ENCODE measurements at regions not wholly inside any gene's neighbourhood (a gene's known extent, or its start where the extent isn't known, plus 50 kb on each side); places are given as distances from the start of the nearest gene placed in this dataset.

DNA sequence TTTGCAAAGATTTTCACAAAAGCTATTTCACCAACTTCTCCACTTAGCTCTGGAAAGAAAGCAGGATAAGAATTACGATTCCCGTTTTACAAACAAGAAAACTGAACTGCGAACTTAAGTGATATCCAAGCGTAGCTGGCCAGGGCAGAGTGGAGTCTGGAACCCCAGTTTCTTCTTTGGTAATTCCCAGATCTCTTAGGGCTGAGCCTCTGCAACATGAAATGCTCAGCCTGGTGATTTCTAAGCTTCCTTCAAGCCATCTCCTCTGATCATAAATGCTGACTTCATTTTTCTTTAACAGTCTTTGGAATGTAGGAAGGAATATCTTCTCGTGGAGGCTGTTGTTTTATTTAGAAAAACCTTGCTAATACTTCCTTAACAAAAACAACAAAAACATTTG is 620.0 kb downstream of the CCDC171 start:
- DNase-seq (ENCODE audit: low spot score): no peak
- intact Hi-C loops (cut with micrococcal nuclease): no loop called here
- H3K36me3 Mint-ChIP-seq (ENCODE audit: low read depth): no peaks in the 10 kb centered on the region
- H3K27ac Mint-ChIP-seq: no peak overlapping the region
- H3K27me3 Mint-ChIP-seq (ENCODE audit: low read depth): no peaks in the 10 kb centered on the region
- no peaks in the 10 kb centered on the region for H3K9me3 Mint-ChIP-seq
- no peaks in the 10 kb centered on the region for H3K4me1 Mint-ChIP-seq (ENCODE audit: low read depth)
- H3K4me3 Mint-ChIP-seq (ENCODE audit: low read depth): no peak overlapping the region

DNA sequence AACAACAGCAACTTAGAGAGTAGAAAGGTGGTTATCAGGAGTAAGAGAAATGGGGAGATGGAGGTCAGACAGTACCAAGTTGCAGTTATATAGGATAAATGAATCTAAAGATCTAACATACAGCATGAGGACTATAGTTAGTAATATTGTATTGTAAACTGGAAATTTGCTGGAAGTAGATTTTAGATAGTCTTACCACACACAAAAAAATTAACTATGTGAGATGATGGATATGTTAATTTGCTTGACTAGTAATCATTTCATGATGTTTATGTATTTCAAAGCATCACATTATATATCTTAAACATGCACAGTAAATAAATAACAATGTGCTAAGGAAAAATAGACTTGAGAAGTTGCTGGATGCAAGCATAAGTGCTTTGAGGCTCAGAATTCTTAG is 622.1 kb downstream of the CCDC171 start:
- H3K4me3 Mint-ChIP-seq (ENCODE audit: low read depth): no peak overlapping the region
- DNase-seq (ENCODE audit: low spot score): no peak
- no peaks in the 10 kb centered on the region for H3K9me3 Mint-ChIP-seq
- intact Hi-C loops (cut with micrococcal nuclease): no loop called here
- H3K27ac Mint-ChIP-seq: no peak overlapping the region
- H3K4me1 Mint-ChIP-seq (ENCODE audit: low read depth): no peaks in the 10 kb centered on the region
- no peaks in the 10 kb centered on the region for H3K36me3 Mint-ChIP-seq (ENCODE audit: low read depth)
- no peaks in the 10 kb centered on the region for H3K27me3 Mint-ChIP-seq (ENCODE audit: low read depth)

DNA sequence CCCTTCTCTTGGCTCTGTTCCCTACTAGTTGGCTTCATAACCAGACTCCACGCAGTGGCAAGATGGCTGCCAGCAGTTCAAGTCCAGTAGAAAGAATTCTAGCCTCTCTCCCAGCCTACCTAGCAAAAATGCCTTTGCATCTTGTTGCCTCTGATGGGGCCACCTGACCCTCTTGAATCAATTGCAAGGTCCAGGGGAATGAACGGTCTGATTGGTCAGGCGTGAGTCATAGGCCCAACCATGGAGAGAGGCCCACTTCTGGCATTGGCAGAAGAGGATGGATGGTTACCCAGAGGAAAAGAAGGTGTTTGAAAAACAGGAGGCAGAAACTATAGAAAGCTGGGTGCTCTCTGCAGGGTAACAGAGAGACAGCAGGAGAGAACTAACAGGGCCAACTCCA is 622.6 kb downstream of the CCDC171 start:
- Mint-ChIP-seq H3K9me3 (no peaks in the 10 kb centered on the region), H3K4me1 (ENCODE audit: low read depth) (no peaks in the 10 kb centered on the region), H3K36me3 (ENCODE audit: low read depth) (no peaks in the 10 kb centered on the region), H3K4me3 (ENCODE audit: low read depth) (no peak overlapping the region), H3K27ac (no peak overlapping the region), H3K27me3 (ENCODE audit: low read depth) (no peaks in the 10 kb centered on the region)
- intact Hi-C loops (cut with micrococcal nuclease): no loop called here
- no peak for DNase-seq (ENCODE audit: low spot score)

DNA sequence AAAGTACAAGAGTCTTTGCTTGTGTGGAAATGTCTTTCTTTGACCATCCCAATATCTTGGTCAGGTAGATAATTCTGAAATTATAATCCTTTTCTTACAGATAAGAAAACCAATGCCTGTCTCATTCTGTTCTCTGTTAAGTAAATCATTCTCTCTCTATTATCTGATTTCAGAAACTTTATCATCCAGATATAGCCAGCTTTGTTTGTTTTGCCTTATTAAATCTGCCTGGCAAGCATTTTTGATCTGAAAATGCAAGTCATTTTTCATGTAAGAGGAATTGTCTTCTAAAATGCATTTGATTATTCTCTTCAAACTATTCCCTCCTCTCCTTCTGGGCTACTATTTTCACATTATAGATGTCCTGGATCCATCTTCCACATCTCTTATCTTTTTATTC is 625.5 kb downstream of the CCDC171 start:
- no peaks in the 10 kb centered on the region for H3K4me1 Mint-ChIP-seq (ENCODE audit: low read depth)
- no peak for DNase-seq (ENCODE audit: low spot score)
- H3K27me3 Mint-ChIP-seq (ENCODE audit: low read depth): no peaks in the 10 kb centered on the region
- no peak overlapping the region for H3K4me3 Mint-ChIP-seq (ENCODE audit: low read depth)
- intact Hi-C loops (cut with micrococcal nuclease): no loop called here
- no peaks in the 10 kb centered on the region for H3K36me3 Mint-ChIP-seq (ENCODE audit: low read depth)
- H3K27ac Mint-ChIP-seq: no peak overlapping the region
- peaks cover 4% of the 10 kb centered on the region for H3K9me3 Mint-ChIP-seq

DNA sequence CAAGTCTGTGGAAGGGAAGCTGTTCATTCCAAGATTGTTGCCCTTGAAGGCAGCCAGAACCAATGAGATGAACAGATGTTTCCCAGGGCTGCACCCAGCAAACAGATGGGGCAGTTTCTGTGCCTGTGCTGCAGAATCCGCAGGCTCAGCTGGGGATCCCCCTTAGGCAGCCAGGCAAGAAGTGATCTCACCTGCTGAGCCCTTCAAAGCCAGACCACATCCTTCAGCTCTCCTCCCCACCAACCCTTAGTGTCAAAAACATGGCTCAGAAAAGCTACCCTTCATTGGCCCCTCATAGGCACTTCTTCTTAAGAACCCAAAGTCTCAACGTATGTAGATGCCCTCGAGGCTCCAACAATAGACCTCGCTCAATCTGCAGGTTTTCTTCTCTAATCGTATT is 626.7 kb downstream of the CCDC171 start:
- Mint-ChIP-seq H3K36me3 (ENCODE audit: low read depth) (no peaks in the 10 kb centered on the region), H3K27ac (no peak overlapping the region), H3K4me3 (ENCODE audit: low read depth) (no peak overlapping the region), H3K9me3 (peaks cover 4% of the 10 kb centered on the region), H3K27me3 (ENCODE audit: low read depth) (no peaks in the 10 kb centered on the region), H3K4me1 (ENCODE audit: low read depth) (no peaks in the 10 kb centered on the region)
- intact Hi-C loops (cut with micrococcal nuclease): no loop called here
- DNase-seq (ENCODE audit: low spot score): no peak

DNA sequence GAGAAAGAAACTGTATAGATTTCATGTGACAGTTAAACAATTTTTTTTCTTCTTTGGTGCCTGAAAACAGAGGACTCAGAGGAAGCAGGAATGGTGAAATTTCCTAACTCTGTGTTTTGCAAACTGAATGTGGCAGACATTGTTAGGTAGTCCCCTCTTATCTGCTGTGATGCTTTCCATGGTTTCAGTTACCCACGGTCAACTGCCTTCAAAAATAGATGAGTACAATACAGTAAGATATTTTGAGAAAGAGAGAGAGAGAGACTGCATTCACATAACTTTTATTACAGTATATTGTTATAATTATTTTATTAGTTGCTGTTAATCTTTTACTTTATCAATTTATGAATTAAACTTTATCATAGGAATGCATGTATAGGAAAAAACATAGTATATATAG is 627.2 kb downstream of the CCDC171 start:
- intact Hi-C loops (cut with micrococcal nuclease): no loop called here

DNA sequence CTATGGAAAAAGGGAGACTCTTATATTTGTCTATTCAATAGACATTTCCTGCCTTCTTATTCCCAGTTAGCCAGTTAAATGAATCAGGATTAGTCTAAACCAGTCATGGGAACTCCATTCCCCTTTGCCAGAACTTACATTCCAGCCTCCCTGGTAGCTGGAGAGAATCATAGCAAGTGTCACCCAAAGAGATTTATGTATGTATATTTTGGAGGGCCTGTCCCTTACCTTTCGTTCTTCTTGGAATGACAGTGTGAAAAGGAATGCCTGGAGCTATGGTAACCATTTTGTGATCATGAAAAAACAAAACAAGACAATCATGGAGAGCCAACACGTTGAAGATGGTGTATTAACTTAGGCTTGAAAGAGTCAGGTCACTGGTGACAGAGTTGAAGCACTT is 627.7 kb downstream of the CCDC171 start:
- Mint-ChIP-seq H3K9me3 (peaks cover 4% of the 10 kb centered on the region), H3K36me3 (ENCODE audit: low read depth) (no peaks in the 10 kb centered on the region), H3K27me3 (ENCODE audit: low read depth) (no peaks in the 10 kb centered on the region), H3K27ac (no peak overlapping the region), H3K4me3 (ENCODE audit: low read depth) (no peak overlapping the region), H3K4me1 (ENCODE audit: low read depth) (no peaks in the 10 kb centered on the region)
- intact Hi-C loops (cut with micrococcal nuclease): no loop called here
- DNase-seq (ENCODE audit: low spot score): no peak

More for the DNA sequence above, 627.2 kb downstream of the CCDC171 start:
- no peak overlapping the region for H3K27ac Mint-ChIP-seq
- no peaks in the 10 kb centered on the region for H3K4me1 Mint-ChIP-seq (ENCODE audit: low read depth)
- H3K27me3 Mint-ChIP-seq (ENCODE audit: low read depth): no peaks in the 10 kb centered on the region
- H3K4me3 Mint-ChIP-seq (ENCODE audit: low read depth): no peak overlapping the region
- no peaks in the 10 kb centered on the region for H3K36me3 Mint-ChIP-seq (ENCODE audit: low read depth)
- DNase-seq (ENCODE audit: low spot score): no peak
- H3K9me3 Mint-ChIP-seq: peaks cover 4% of the 10 kb centered on the region

DNA sequence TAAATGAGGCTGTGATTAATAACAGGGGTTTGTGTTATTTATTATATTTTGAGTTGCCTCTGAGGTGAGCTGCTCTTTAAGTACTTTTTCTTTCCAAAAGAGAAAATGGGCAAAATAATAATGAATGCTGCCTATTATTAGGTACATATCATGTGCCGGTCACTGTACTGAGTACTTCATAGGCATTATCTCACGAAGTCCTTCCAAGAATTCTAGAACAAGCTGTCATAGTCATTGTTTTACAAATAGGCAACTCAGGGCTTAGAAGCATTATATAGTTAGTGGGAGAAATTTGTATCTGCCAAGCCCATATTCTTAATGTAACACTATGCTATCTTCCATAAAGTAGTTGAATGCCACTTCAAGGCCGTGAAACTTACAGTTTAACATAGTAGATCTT is 628.7 kb downstream of the CCDC171 start:
- H3K36me3 Mint-ChIP-seq (ENCODE audit: low read depth): no peaks in the 10 kb centered on the region
- no peak overlapping the region for H3K27ac Mint-ChIP-seq
- H3K4me1 Mint-ChIP-seq (ENCODE audit: low read depth): no peaks in the 10 kb centered on the region
- H3K4me3 Mint-ChIP-seq (ENCODE audit: low read depth): no peak overlapping the region
- H3K9me3 Mint-ChIP-seq: peaks cover 4% of the 10 kb centered on the region
- DNase-seq (ENCODE audit: low spot score): no peak
- intact Hi-C loops (cut with micrococcal nuclease): no loop called here
- H3K27me3 Mint-ChIP-seq (ENCODE audit: low read depth): no peaks in the 10 kb centered on the region

DNA sequence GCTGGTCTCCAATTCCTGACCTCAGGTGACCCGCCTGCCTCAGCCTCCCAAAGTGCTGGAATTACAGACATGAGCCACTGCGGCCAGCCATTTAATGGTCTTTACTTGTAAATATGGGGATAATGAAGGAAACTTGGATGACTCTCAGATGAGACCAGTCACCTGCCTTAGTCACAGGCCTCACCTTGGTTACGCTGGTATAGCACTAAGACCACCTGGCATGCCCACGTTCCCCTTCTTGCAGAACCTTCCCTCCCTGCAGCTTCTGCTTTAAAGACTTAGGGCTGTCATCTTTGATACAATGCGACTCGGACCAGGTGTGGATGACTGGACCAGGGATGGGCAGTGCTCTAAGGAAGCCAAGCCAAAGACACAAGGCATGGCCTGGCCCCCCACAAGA is 629.9 kb downstream of the CCDC171 start:
- DNase-seq (ENCODE audit: low spot score): no peak
- peaks cover 4% of the 10 kb centered on the region for H3K9me3 Mint-ChIP-seq
- intact Hi-C loops (cut with micrococcal nuclease): no loop called here

DNA sequence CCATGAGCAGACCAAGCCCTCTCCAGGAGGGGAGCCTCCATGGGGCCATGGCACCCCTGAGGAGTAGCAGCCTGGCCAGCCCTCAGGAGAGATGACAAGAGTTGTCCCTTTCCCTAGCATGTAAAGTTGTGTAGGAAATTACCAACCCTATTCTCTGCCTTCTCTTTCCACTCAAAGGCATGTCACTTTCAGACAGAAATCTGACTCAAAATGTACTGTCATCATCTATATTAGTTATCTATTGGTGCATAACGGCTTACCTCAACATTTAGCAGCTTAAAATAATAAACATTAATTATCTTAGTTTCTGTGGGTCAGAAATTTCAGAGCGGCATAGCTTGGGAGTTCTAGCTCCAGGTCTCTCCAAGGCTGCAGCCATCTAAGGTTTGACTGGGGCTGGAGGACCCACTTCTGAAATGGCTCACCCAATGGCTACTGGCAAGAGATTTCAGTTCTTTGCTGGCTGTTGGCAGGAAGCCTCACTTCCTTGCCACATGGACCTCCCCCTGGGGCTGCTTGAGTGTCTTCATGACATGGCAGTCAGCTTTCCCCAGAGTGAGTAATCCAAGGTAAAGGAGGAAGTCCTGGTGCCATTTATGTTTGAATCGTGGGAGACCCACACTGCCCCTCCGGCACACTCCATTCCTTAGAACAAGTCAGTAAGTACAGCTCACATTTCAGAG is 632.3 kb downstream of the CCDC171 start:
- intact Hi-C loops (cut with micrococcal nuclease): no loop called here

More for the DNA sequence above, 629.9 kb downstream of the CCDC171 start:
- no peaks in the 10 kb centered on the region for H3K36me3 Mint-ChIP-seq (ENCODE audit: low read depth)
- H3K27me3 Mint-ChIP-seq (ENCODE audit: low read depth): no peaks in the 10 kb centered on the region
- no peak overlapping the region for H3K27ac Mint-ChIP-seq
- H3K4me3 Mint-ChIP-seq (ENCODE audit: low read depth): no peak overlapping the region
- H3K4me1 Mint-ChIP-seq (ENCODE audit: low read depth): no peaks in the 10 kb centered on the region

DNA sequence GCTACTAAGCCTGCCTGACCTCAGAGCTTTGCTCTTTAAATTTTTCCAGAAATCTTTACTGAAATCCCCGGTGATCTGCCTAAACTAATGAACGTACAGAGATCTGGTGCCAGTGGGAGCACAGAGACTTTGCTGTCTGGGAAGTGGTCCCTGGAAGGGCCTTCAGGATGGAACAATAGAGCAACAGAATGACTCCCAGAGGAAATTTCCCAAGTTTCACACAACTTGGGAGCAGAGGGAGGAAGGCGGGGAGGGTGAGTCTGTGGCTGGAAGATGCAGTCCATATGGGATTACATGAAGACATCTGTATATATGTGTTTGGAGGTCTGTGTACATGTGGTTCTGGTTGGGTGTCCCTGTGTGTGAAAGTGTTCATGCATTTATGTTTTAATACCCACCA is 638.3 kb downstream of the CCDC171 start:
- Mint-ChIP-seq H3K4me1 (ENCODE audit: low read depth) (no peaks in the 10 kb centered on the region), H3K27ac (no peak overlapping the region), H3K9me3 (peaks cover 5% of the 10 kb centered on the region), H3K27me3 (ENCODE audit: low read depth) (no peaks in the 10 kb centered on the region), H3K36me3 (ENCODE audit: low read depth) (no peaks in the 10 kb centered on the region), H3K4me3 (ENCODE audit: low read depth) (no peak overlapping the region)
- intact Hi-C loops (cut with micrococcal nuclease): no loop called here
- no peak for DNase-seq (ENCODE audit: low spot score)

More for the DNA sequence above, 632.3 kb downstream of the CCDC171 start:
- H3K27me3 Mint-ChIP-seq (ENCODE audit: low read depth): no peaks in the 10 kb centered on the region
- H3K27ac Mint-ChIP-seq: no peak overlapping the region
- no peak for DNase-seq (ENCODE audit: low spot score)
- no peaks in the 10 kb centered on the region for H3K4me1 Mint-ChIP-seq (ENCODE audit: low read depth)
- H3K4me3 Mint-ChIP-seq (ENCODE audit: low read depth): no peak overlapping the region
- H3K36me3 Mint-ChIP-seq (ENCODE audit: low read depth): no peaks in the 10 kb centered on the region
- H3K9me3 Mint-ChIP-seq: peaks cover 9% of the 10 kb centered on the region

DNA sequence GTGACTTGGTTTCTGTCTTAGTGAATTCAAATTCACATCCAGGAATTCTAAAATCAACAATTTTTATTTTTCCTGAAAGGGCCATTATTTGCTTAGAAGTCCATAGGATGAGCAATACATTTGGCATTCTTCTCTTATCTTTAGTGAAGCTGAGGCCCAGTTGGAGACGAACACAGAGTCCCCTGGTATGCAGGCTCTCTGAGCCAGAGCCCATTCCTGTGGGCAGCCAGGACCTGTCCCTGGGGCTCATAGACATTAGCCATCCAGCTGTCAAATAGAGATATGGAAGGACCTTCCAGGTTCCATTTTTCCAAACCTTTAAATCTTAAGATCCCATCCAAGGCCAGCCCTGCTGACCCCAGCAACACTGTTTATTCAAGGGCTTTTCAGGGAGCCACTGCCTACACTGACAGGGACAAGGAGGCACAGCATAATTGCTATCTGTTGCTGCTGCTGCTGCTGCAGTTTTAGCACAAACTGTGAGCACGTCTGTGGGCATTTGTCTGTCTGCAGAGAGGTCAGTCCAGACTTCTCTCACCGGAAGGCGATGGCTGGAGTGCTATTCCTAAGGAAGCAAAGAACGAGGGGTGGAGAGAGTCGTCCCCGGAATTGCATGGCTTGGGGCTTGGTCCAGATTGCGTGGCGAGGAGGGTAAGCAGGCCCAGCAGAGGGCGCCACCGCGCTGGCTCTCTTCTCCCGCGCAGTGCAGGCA is 639.0 kb downstream of the CCDC171 start:
- peaks cover 5% of the 10 kb centered on the region for H3K9me3 Mint-ChIP-seq

DNA sequence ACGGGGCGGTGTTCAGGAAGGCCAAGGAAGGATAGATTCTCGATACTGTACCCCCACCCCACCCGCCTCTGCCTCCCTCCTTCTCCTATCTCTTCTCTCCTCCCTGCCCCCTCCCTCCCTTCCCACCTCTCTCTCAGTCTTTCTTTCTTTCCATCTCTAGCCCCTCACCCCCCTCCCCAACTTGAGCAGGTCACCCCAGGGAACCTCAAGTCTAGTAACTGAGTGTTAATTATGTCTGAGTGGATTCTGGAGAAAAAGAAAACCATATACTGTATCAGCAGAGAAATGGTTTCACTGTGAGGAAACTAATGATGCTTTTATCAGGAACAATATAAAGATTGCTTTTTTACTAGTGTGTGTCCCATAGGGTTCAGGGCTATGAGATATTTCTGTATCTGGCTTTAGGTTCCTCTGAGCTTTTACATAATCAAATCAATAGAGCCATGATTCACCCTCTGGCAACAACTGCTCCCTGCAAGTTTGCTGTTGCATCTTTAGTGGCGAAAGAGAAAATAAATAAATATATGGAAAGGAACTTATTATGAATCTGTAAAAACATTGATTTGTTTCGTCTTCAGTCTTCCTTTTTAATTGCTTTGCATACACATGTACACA is 639.7 kb downstream of the CCDC171 start:
- Mint-ChIP-seq H3K9me3 (peaks cover 5% of the 10 kb centered on the region), H3K4me3 (ENCODE audit: low read depth) (no peak overlapping the region), H3K4me1 (ENCODE audit: low read depth) (no peaks in the 10 kb centered on the region), H3K36me3 (ENCODE audit: low read depth) (no peaks in the 10 kb centered on the region), H3K27me3 (ENCODE audit: low read depth) (no peaks in the 10 kb centered on the region), H3K27ac (no peak overlapping the region)
- DNase-seq (ENCODE audit: low spot score): no peak
- intact Hi-C loops (cut with micrococcal nuclease): no loop called here

More for the DNA sequence above, 639.0 kb downstream of the CCDC171 start:
- Mint-ChIP-seq H3K27ac (no peak overlapping the region), H3K36me3 (ENCODE audit: low read depth) (no peaks in the 10 kb centered on the region), H3K4me1 (ENCODE audit: low read depth) (no peaks in the 10 kb centered on the region), H3K4me3 (ENCODE audit: low read depth) (no peak overlapping the region), H3K27me3 (ENCODE audit: low read depth) (no peaks in the 10 kb centered on the region)
- intact Hi-C loops (cut with micrococcal nuclease): no loop called here
- DNase-seq (ENCODE audit: low spot score): peak; percentile 9

All from activated T-helper 2 cell treated with anti-CD3 and anti-CD28 coated beads, Interferon-gamma antibody, Interleukin-2, Interleukin-4, amounts not matched to agents 10 μg/mL and 5 μg/mL and 100 μg/mL, durations not matched to agents 14 hours and 24 hours and 36 hours (primary cell).